A673 (cell line): ENCODE measurements at regions not wholly inside any gene's neighbourhood (a gene's known extent, or its start where the extent isn't known, plus 50 kb on each side); places are given as distances from the start of the nearest gene placed in this dataset.
A peak's percentile ranks its signal among the peaks of the same experiment; 100 is the strongest.

Source experiments
- BruUV-seq: library from RNA; stranded (reverse); fragments of 400-500 nt; replicated peaks from 2 replicates; lab custom pipeline; 2021; lab: Mats Ljungman, UMichigan
- CTCF ChIA-PET: fragments of 300-600 bp; sonication (Branson Sonifier 250); formaldehyde crosslinking; loops from one replicate; lab custom pipeline; 2022; ENCODE audit warnings: antibody characterized with exemption; lab: Charles Lee
- POLR2A ChIA-PET: fragments of 300-600 bp; sonication (Branson Sonifier 250); formaldehyde crosslinking; loops from one replicate; lab custom pipeline; 2022; ENCODE audit warnings: antibody characterized with exemption; ENCODE audit not compliant: low non-redundant PET; lab: Charles Lee
- DNase-seq: peaks from one replicate; pipeline ENCODE4 v3.0.0-alpha.2; 2015; ENCODE audit warnings: low spot score
- H3K27ac ChIP-seq: fragments of 200-600 bp; sonication (generic); 2 replicates; pipeline ENCODE4 v1.5.1; 2016; ENCODE audit warnings: mixed run types, low read depth, mild to moderate bottlenecking, mixed read lengths, antibody characterized with exemption, low read length; ENCODE audit not compliant: poor library complexity, severe bottlenecking
- H3K27me3 ChIP-seq: fragments of 200-600 bp; sonication (generic); replicated peaks from 2 replicates; pipeline ENCODE4 v1.6.1; 2017; ENCODE audit warnings: mixed run types, low read depth, mild to moderate bottlenecking, mixed read lengths, antibody characterized with exemption, low read length; ENCODE audit not compliant: insufficient read depth, poor library complexity
- H3K36me3 ChIP-seq: fragments of 200-600 bp; sonication (generic); 2 replicates; pipeline ENCODE4 v1.6.1; 2016; ENCODE audit warnings: mixed run types, mild to moderate bottlenecking, mixed read lengths, antibody characterized with exemption, low read length; ENCODE audit not compliant: insufficient read depth, poor library complexity, severe bottlenecking
- H3K4me1 ChIP-seq: fragments of 200-600 bp; sonication (generic); 2 replicates; pipeline ENCODE4 v1.6.1; 2017; ENCODE audit warnings: mixed run types, mild to moderate bottlenecking, mixed read lengths, antibody characterized with exemption, low read length; ENCODE audit not compliant: insufficient read depth, poor library complexity, severe bottlenecking
- H3K4me3 ChIP-seq: fragments of 200-600 bp; sonication (generic); 2 replicates; pipeline ENCODE4 v1.5.1; 2016; ENCODE audit warnings: low read depth, mixed run types, mild to moderate bottlenecking, mixed read lengths, low read length; ENCODE audit not compliant: poor library complexity, severe bottlenecking
- H3K9me3 ChIP-seq: fragments of 200-600 bp; sonication (generic); 2 replicates; pipeline ENCODE4 v1.6.1; 2016; ENCODE audit warnings: mixed run types, low read depth, mild to moderate bottlenecking, mixed read lengths, antibody characterized with exemption, low read length; ENCODE audit not compliant: poor library complexity, severe bottlenecking
- EZH2 ChIP-seq: fragments of 200-600 bp; sonication (generic); IDR thresholded peaks from 2 replicates; pipeline ENCODE4 v1.6.1; 2017; ENCODE audit warnings: borderline replicate concordance, low read depth, mild to moderate bottlenecking, mixed read lengths, antibody characterized with exemption, low read length; ENCODE audit not compliant: poor library complexity, severe bottlenecking
- intact Hi-C: fragments of 100-400 bp; cut with micrococcal nuclease; formaldehyde crosslinking; loops from one replicate; pipeline ENCODE4 v1.10.0; 2022; ENCODE audit not compliant: unreplicated experiment
- TF ChIP-seq, protein P1 (sequence below): fragments of 300-800, 200-600 bp; sonication (generic); conservative IDR thresholded peaks from 2 replicates; pipeline ENCODE4 v1.5.1; 2017; ENCODE audit warnings: low read depth, mild to moderate bottlenecking, antibody characterized with exemption, low read length, moderate library complexity, mixed read lengths

DNA sequence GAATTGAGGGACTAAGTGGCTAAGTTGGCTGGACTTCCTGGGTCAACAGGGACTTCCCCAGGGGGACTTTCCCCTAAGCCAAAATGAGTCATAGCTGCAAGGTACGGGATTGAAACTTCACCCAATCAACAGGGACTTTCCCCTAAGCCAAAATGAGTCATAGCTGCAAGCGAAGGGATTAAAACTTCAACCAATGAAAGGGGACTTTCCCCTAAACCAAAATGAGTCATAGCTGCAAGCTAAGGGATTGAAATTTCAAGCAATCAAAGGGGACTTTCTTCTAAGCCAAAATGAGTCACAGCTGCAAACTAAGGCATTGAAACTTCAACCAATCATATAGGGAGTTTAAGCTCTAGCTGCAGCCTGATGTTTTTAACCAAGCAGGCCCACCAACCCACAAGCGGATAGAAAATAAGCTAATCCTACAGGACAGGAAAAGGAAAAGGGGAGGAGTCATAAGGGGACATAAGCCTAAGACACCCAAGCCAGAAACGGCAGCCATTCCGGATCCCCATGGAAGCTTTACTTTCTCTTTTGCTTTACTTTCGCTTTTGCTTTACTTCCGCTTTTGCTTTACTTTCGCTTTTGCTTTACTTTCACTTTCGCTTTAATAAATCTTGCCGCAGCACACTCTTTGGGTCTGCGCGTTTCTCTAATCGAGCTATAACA lies 1375.4 kb upstream of the CELF4 start:
- intact Hi-C loops: no loop called here
- H3K36me3 ChIP-seq: no peaks in the 10 kb centered on the region
- no peak for TF ChIP-seq EZH2
- TF ChIP-seq, protein P1, sequence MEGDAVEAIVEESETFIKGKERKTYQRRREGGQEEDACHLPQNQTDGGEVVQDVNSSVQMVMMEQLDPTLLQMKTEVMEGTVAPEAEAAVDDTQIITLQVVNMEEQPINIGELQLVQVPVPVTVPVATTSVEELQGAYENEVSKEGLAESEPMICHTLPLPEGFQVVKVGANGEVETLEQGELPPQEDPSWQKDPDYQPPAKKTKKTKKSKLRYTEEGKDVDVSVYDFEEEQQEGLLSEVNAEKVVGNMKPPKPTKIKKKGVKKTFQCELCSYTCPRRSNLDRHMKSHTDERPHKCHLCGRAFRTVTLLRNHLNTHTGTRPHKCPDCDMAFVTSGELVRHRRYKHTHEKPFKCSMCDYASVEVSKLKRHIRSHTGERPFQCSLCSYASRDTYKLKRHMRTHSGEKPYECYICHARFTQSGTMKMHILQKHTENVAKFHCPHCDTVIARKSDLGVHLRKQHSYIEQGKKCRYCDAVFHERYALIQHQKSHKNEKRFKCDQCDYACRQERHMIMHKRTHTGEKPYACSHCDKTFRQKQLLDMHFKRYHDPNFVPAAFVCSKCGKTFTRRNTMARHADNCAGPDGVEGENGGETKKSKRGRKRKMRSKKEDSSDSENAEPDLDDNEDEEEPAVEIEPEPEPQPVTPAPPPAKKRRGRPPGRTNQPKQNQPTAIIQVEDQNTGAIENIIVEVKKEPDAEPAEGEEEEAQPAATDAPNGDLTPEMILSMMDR: no peak
- no peaks in the 10 kb centered on the region for H3K27me3 ChIP-seq
- no TSS peak for BruUV-seq
- no peaks in the 10 kb centered on the region for H3K4me1 ChIP-seq
- CTCF ChIA-PET: no interaction called here
- H3K4me3 ChIP-seq: no peak overlapping the region
- DNase-seq: peak; percentile 61
- POLR2A ChIA-PET: no interaction called here
- H3K27ac ChIP-seq: no peak overlapping the region
- H3K9me3 ChIP-seq: no peaks in the 10 kb centered on the region

- ChIA-PET CTCF (no interaction called here), POLR2A (no interaction called here)
- Histone ChIP-seq H3K36me3 (no peaks in the 10 kb centered on the region), H3K27ac (no peak overlapping the region), H3K4me3 (no peak overlapping the region), H3K27me3 (no peaks in the 10 kb centered on the region), H3K9me3 (no peaks in the 10 kb centered on the region), H3K4me1 (no peaks in the 10 kb centered on the region)
- DNase-seq: no peak
- TF ChIP-seq EZH2: no peak
- TF ChIP-seq, protein P1: no peak
- no TSS peak for BruUV-seq
- intact Hi-C loops: no loop called here
Observed at GRCh38 chr18:38940475-38940862, 1374.9 kb upstream of the CELF4 start.

DNA sequence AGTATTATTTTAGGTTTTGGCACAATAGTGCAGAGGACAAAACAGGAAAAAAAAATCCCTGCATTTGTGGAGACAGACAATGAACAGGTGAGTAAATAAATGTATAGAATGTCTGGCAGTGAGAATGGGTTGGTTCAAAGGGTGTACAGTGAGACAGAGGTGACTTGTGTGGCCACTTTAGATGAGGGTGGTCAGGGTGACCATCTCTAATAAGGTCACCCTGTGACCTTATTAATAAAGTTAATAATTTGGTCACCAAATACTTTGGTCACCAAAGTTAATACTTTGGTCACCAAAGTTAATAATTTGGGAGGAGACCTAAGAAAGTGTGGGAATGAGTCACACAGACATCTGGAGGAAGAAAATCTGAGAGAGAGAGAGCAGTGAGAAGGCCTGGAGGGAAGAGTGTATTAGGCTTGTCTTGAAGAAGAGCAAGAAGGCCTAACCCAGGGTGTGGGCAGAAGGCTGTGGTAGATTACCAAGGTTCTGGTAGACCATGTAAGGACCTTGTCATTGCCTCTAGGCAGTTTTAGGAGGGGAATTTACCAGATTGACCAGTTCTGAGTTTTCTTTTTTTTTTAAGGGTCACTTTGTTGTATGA lies 1368.4 kb upstream of the CELF4 start:
- no peak for DNase-seq
- intact Hi-C loops: no loop called here
- Histone ChIP-seq H3K27ac (no peak overlapping the region), H3K36me3 (no peaks in the 10 kb centered on the region), H3K9me3 (no peaks in the 10 kb centered on the region), H3K4me1 (no peaks in the 10 kb centered on the region), H3K4me3 (no peak overlapping the region), H3K27me3 (no peaks in the 10 kb centered on the region)
- CTCF ChIA-PET: no interaction called here
- POLR2A ChIA-PET: no interaction called here
- TF ChIP-seq, protein P1: no peak
- no peak for TF ChIP-seq EZH2
- no TSS peak for BruUV-seq
